ENCODE measurements at regions not wholly inside any gene's neighbourhood (a gene's known extent, or its start where the extent isn't known, plus 50 kb on each side); places are given as distances from the start of the nearest gene placed in this dataset.

GRCh38 chr19:27962264-27962663, 1250.7 kb downstream of the UQCRFS1 start:
- TF ChIP-seq CTCF (conservative IDR thresholded peaks at IDR 0.05 in 1 of 2, IDR thresholded peaks at IDR 0.05 in 1 of 2; ENCODE audit: extremely low read depth in 1 of 2, insufficient read depth in 1 of 2, low read depth in 1 of 2, low read length in 2 of 2) (no peak), EZH2 (IDR thresholded peaks at IDR 0.05; ENCODE audit: borderline replicate concordance, low read length) (no peak)

Measured in mammary epithelial cell (primary cell).